Hematopoietic multipotent progenitor cell treated with erythropoietin and hydrocortisone succinate and interleukin-3 and kit ligand, for 15 days (in vitro differentiated cells): ENCODE measurements at regions not wholly inside any gene's neighbourhood (a gene's known extent, or its start where the extent isn't known, plus 50 kb on each side); places are given as distances from the start of the nearest gene placed in this dataset.

Experiments
- DNase-seq: peaks from one replicate; pipeline ENCODE4 v3.0.0-alpha.2; 2015; ENCODE audit warnings: low spot score

GRCh38 chr11:134763030-134763388, 351.0 kb upstream of the B3GAT1 start:
- no peak for DNase-seq

GRCh38 chr11:134762248-134763029, 350.4 kb upstream of the B3GAT1 start:
- DNase-seq: no peak

GRCh38 chr11:134761926-134762247, 349.8 kb upstream of the B3GAT1 start:
- no peak for DNase-seq

GRCh38 chr11:134761386-134761785, 349.3 kb upstream of the B3GAT1 start:
- DNase-seq: no peak

GRCh38 chr11:134760957-134761356, 348.9 kb upstream of the B3GAT1 start:
- no peak for DNase-seq

GRCh38 chr11:134760299-134760698, 348.3 kb upstream of the B3GAT1 start:
- DNase-seq: no peak

- DNase-seq: no peak
Measured at GRCh38 chr11:134759855-134760254, 347.8 kb upstream of the B3GAT1 start.

- DNase-seq: no peak
Measured at GRCh38 chr11:134759274-134759673, 347.2 kb upstream of the B3GAT1 start.

- no peak for DNase-seq
Measured at GRCh38 chr11:134758342-134758931, 346.4 kb upstream of the B3GAT1 start.

GRCh38 chr11:134757633-134758032, 345.6 kb upstream of the B3GAT1 start:
- DNase-seq: no peak

GRCh38 chr11:134756811-134757540, 344.9 kb upstream of the B3GAT1 start:
- DNase-seq: no peak

- no peak for DNase-seq
Measured at GRCh38 chr11:134755535-134755934, 343.5 kb upstream of the B3GAT1 start.

GRCh38 chr11:134754521-134755198, 342.6 kb upstream of the B3GAT1 start:
- no peak for DNase-seq

- no peak for DNase-seq
Measured at GRCh38 chr11:134753771-134754520, 341.9 kb upstream of the B3GAT1 start.

- DNase-seq: no peak
Measured at GRCh38 chr11:134752964-134753770, 341.1 kb upstream of the B3GAT1 start.

- DNase-seq: no peak
Measured at GRCh38 chr11:134752526-134752925, 340.5 kb upstream of the B3GAT1 start.

- no peak for DNase-seq
Measured at GRCh38 chr11:134751766-134752165, 339.7 kb upstream of the B3GAT1 start.

GRCh38 chr11:134751031-134751585, 339.1 kb upstream of the B3GAT1 start:
- no peak for DNase-seq

- no peak for DNase-seq
Measured at GRCh38 chr11:134750619-134751018, 338.6 kb upstream of the B3GAT1 start.

GRCh38 chr11:134749040-134749839, 337.2 kb upstream of the B3GAT1 start:
- no peak for DNase-seq
